Colonic mucosa (tissue), 4 donors: ENCODE measurements at regions not wholly inside any gene's neighbourhood (a gene's known extent, or its start where the extent isn't known, plus 50 kb on each side); places are given as distances from the start of the nearest gene placed in this dataset.
"Not testable (repeated sequence)": the region's sequence is repeated elsewhere in the genome, so short reads cannot be mapped to it uniquely, and the experiment has no call there.

ENCODE experiments used
- DNase-seq: peaks from one replicate; pipeline ENCODE4 v3.0.0-alpha.2; 2020
- H3K27ac ChIP-seq: fragments of 200-600 bp; one replicate; pipeline ENCODE4 v1.8.0; 2021
- H3K27me3 ChIP-seq: fragments of 200-600 bp; one replicate; pipeline ENCODE4 v1.8.0; 2021
- H3K36me3 ChIP-seq: fragments of 200-600 bp; one replicate; pipeline ENCODE4 v1.8.0; 2021
- H3K4me1 ChIP-seq: fragments of 200-600 bp; one replicate; pipeline ENCODE4 v1.8.0; 2021; ENCODE audit warnings: mild to moderate bottlenecking
- H3K4me3 ChIP-seq: fragments of 200-600 bp; one replicate; pipeline ENCODE4 v1.8.0; 2021
- H3K9ac ChIP-seq, 2 donors: one replicate each; pipeline ENCODE4 v1.7.0; 2013; ENCODE audit warnings: control low read depth in 2 of 2, low read depth in 2 of 2, low read length in 2 of 2
- H3K9me3 ChIP-seq: fragments of 200-600 bp; one replicate; pipeline ENCODE4 v1.8.0; 2021
- CTCF ChIP-seq: fragments of 200-600 bp; IDR thresholded peaks from one replicate; pipeline ENCODE4 v1.8.0; 2022; ENCODE audit warnings: antibody characterized with exemption, mild to moderate bottlenecking
- intact Hi-C: fragments of 100-400 bp; cut with DNase I; formaldehyde crosslinking; loops from one replicate; pipeline ENCODE4 v1.14.1; 2022
- donor health status: healthy.
- donor health status: DM: no; HTN: no; CAD: no.
- donor health status: DM: no; HTN: no; CAD: no.

GRCh38 chr22:17305076-17305475 is 64.2 kb upstream of the CECR2 start:
- H3K9ac ChIP-seq, result no peak overlapping the region
- H3K27me3 ChIP-seq, result no peaks in the 10 kb centered on the region
- H3K36me3 ChIP-seq, result no peaks in the 10 kb centered on the region
- intact Hi-C loops, result no loop called here
- no peak for TF ChIP-seq CTCF
- no peak for DNase-seq
- no peaks in the 10 kb centered on the region for H3K9me3 ChIP-seq
- H3K27ac ChIP-seq, result no peak overlapping the region
- H3K4me3 ChIP-seq, result no peak overlapping the region
- H3K4me1 ChIP-seq, result no peaks in the 10 kb centered on the region

- intact Hi-C loops, result no loop called here
- no peak for TF ChIP-seq CTCF
- no peaks in the 10 kb centered on the region for H3K27me3 ChIP-seq
- no peak overlapping the region for H3K27ac ChIP-seq
- DNase-seq, result no peak
- H3K4me3 ChIP-seq, result no peak overlapping the region
- H3K9me3 ChIP-seq, result no peaks in the 10 kb centered on the region
- H3K4me1 ChIP-seq, result no peaks in the 10 kb centered on the region
- H3K36me3 ChIP-seq, result no peaks in the 10 kb centered on the region
- no peak overlapping the region for H3K9ac ChIP-seq
These were observed 65.2 kb upstream of the CECR2 start for GRCh38 chr22:17303840-17304779.

DNA sequence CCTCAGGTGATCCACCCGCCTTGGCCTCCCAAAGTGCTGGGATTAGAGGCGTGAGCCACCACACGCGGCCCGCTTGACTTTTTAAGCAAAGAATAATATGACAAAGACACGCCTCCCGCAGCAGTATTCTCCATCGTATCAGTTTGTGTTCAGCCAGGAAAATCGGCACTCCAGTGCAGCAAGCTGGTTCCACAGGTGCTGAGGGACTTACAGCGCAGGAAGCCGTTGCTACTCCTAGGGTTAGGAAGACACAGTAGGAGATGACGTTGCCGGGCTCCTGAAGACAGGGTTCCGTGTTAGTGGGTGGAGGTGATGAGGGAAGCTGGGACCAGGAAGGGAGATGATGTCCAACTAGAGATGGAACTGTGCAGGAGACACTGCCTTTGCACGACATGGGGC is 65.8 kb upstream of the CECR2 start:
- Histone ChIP-seq H3K4me3 (no peak overlapping the region), H3K36me3 (no peaks in the 10 kb centered on the region), H3K9me3 (no peaks in the 10 kb centered on the region), H3K27ac (no peak overlapping the region), H3K9ac (no peak overlapping the region), H3K4me1 (no peaks in the 10 kb centered on the region), H3K27me3 (no peaks in the 10 kb centered on the region)
- no peak for TF ChIP-seq CTCF
- intact Hi-C loops, result no loop called here
- no peak for DNase-seq

DNA sequence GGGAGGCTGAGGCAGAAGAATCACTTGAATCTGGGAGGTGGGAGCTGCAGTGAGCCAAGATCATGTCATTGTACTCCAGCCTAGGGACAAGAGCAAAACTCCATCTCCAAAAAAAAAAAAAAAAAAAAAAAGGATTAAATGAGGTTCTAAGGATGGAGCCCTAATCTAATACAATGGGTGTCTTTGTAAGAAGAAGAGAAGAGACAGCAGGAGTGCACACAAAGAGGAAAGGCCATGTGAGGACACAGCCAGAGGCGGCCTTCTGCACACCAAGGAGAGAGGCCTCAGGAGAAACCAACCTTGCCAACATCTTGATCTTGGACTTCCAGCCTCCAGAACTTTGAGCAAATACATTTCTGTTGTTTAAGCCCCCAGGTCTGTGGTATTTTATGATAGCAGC is 66.6 kb upstream of the CECR2 start:
- no peaks in the 10 kb centered on the region for H3K4me1 ChIP-seq
- intact Hi-C loops, result no loop called here
- H3K9me3 ChIP-seq, result no peaks in the 10 kb centered on the region
- TF ChIP-seq CTCF, result no peak
- DNase-seq, result no peak
- H3K9ac ChIP-seq, result no peak overlapping the region
- H3K27me3 ChIP-seq, result no peaks in the 10 kb centered on the region
- no peak overlapping the region for H3K4me3 ChIP-seq
- H3K27ac ChIP-seq, result no peak overlapping the region
- no peaks in the 10 kb centered on the region for H3K36me3 ChIP-seq

GRCh38 chr22:17300926-17301325 is 68.3 kb upstream of the CECR2 start:
- intact Hi-C loops, result no loop called here
- TF ChIP-seq CTCF, result no peak
- Histone ChIP-seq H3K4me1 (no peaks in the 10 kb centered on the region), H3K9ac (no peak overlapping the region), H3K9me3 (no peaks in the 10 kb centered on the region), H3K27me3 (no peaks in the 10 kb centered on the region), H3K36me3 (no peaks in the 10 kb centered on the region), H3K4me3 (no peak overlapping the region), H3K27ac (no peak overlapping the region)
- no peak for DNase-seq

GRCh38 chr22:17298805-17299502 is 70.3 kb upstream of the CECR2 start:
- H3K4me3 ChIP-seq, H3K4me1 ChIP-seq, intact Hi-C loops, H3K27me3 ChIP-seq, H3K9me3 ChIP-seq, H3K27ac ChIP-seq, H3K9ac ChIP-seq, H3K36me3 ChIP-seq, DNase-seq: not testable (repeated sequence)
